Osteocyte (in vitro differentiated cells): ENCODE measurements at regions not wholly inside any gene's neighbourhood (a gene's known extent, or its start where the extent isn't known, plus 50 kb on each side); places are given as distances from the start of the nearest gene placed in this dataset.

Experiments
- DNase-seq: peaks from one replicate; pipeline ENCODE4 v3.0.0; 2021; ENCODE audit warnings: mixed read lengths; ENCODE audit not compliant: unreplicated experiment; ENCODE audit errors: extremely low spot score
- H3K27ac Mint-ChIP-seq: one replicate; pipeline ENCODE4 v1.8.0; 2021; ENCODE audit warnings: mild to moderate bottlenecking, mixed read lengths; ENCODE audit not compliant: unreplicated experiment
- H3K27me3 Mint-ChIP-seq: one replicate; pipeline ENCODE4 v1.8.0; 2021; ENCODE audit warnings: mixed read lengths; ENCODE audit not compliant: unreplicated experiment
- H3K36me3 Mint-ChIP-seq: one replicate; pipeline ENCODE4 v1.8.0; 2021; ENCODE audit warnings: mixed read lengths; ENCODE audit not compliant: unreplicated experiment
- H3K4me1 Mint-ChIP-seq: one replicate; pipeline ENCODE4 v1.8.0; 2021; ENCODE audit warnings: mixed read lengths; ENCODE audit not compliant: unreplicated experiment
- H3K4me3 Mint-ChIP-seq: one replicate; pipeline ENCODE4 v1.8.0; 2021; ENCODE audit warnings: mild to moderate bottlenecking, moderate library complexity, mixed read lengths; ENCODE audit not compliant: unreplicated experiment
- H3K9me3 Mint-ChIP-seq: one replicate; pipeline ENCODE4 v1.8.0; 2021; ENCODE audit warnings: mixed read lengths; ENCODE audit not compliant: unreplicated experiment
- TF ChIP-seq, protein P1 (sequence below): fragments of 200-600 bp; sonication (generic); IDR thresholded peaks from 2 replicates; pipeline ENCODE4 v1.5.0; 2021; ENCODE audit warnings: antibody characterized with exemption, mild to moderate bottlenecking, moderate library complexity

DNA sequence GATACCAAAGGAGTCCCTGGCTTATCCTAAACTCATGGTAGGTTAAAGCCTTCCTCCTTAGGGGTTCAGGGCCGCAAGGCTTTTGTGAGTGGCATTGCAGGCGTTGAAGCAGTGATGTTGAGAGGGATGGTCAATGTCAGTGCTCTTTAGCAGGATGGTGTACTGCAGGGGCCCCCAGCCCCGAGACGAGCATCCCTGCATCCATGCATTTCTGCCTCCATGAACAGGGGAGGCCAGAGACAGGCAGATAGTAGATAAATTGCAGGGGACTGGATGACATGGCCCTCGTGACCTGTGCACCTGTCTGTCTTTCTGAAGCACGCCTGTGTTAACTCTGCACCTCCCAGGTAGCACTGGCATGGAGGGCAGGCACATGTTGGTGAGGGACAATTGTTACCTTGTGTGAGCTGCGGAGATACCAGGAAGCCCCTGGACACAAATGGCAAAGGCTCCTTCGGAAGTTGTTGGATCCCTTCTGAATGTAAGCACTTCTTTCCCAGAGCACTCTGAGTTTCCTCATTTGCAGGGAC, 133.5 kb downstream of the SNRPN start:
- Mint-ChIP-seq H3K9me3 (peaks cover 68% of the 10 kb centered on the region), H3K36me3 (peaks cover 84% of the 10 kb centered on the region), H3K4me1 (no peaks in the 10 kb centered on the region), H3K27ac (no peak overlapping the region), H3K27me3 (no peaks in the 10 kb centered on the region), H3K4me3 (no peak overlapping the region)
- peak; percentile 62 for DNase-seq
- TF ChIP-seq, protein P1, sequence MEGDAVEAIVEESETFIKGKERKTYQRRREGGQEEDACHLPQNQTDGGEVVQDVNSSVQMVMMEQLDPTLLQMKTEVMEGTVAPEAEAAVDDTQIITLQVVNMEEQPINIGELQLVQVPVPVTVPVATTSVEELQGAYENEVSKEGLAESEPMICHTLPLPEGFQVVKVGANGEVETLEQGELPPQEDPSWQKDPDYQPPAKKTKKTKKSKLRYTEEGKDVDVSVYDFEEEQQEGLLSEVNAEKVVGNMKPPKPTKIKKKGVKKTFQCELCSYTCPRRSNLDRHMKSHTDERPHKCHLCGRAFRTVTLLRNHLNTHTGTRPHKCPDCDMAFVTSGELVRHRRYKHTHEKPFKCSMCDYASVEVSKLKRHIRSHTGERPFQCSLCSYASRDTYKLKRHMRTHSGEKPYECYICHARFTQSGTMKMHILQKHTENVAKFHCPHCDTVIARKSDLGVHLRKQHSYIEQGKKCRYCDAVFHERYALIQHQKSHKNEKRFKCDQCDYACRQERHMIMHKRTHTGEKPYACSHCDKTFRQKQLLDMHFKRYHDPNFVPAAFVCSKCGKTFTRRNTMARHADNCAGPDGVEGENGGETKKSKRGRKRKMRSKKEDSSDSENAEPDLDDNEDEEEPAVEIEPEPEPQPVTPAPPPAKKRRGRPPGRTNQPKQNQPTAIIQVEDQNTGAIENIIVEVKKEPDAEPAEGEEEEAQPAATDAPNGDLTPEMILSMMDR, result no peak

DNA sequence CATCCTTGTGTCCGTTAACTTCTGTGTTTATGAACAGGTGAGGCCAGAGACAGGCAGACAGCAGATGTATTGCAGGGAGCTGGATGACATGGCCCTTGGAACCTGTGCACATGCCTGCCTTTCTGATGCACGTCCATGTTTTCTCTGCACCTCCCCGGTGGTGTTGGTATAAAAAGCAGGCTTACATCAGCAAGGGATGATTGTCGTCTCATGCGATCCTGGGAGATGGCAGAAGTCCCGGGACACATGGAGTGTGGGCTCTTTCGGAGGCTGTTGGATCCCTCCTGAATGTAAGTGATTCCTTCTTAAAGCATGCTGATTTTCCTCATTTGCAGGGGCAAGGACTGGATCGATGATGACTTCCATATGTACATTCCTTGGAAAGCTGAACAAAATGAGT, 134.8 kb downstream of the SNRPN start:
- no peaks in the 10 kb centered on the region for H3K27me3 Mint-ChIP-seq
- TF ChIP-seq, protein P1, result no peak
- no peak for DNase-seq
- H3K4me1 Mint-ChIP-seq, result no peaks in the 10 kb centered on the region
- H3K9me3 Mint-ChIP-seq, result peaks cover 60% of the 10 kb centered on the region
- peaks cover 83% of the 10 kb centered on the region for H3K36me3 Mint-ChIP-seq
- H3K4me3 Mint-ChIP-seq, result no peak overlapping the region
- H3K27ac Mint-ChIP-seq, result no peak overlapping the region

DNA sequence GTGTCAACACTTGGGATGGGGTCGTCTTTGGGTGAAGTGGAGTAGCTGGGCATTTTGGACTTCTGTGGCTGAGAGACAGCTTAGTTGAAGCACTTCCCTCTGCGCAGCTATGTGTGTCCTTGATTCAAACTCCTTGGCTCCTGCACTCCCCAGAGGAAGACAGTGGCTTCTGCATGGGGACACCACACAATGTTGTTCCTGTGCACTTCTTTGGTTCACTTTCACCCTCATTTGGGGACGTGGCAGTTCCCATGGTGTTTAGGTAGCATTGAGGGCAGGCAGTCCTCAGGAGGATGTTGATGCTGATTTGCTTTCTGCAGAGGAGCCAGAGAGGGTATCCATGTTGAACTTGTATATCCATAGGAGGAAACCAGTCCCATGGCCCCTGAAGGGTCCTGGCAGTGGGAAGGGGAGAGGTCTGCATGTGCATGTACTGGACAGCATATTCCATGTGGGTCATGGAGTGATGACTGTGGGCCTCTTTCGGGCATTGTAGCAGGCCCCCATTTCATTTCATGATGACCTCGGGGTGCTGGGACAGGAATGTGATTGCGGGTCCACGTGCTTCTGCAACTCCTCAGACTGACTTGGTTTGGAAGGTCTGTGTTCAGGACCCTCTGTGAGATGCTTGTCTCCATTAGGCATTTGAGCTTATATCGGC, 135.4 kb downstream of the SNRPN start:
- Mint-ChIP-seq H3K27ac (no peak overlapping the region), H3K36me3 (peaks cover 83% of the 10 kb centered on the region), H3K9me3 (peaks cover 58% of the 10 kb centered on the region), H3K27me3 (no peaks in the 10 kb centered on the region), H3K4me1 (no peaks in the 10 kb centered on the region), H3K4me3 (no peak overlapping the region)
- peak; percentile 53 for DNase-seq
- TF ChIP-seq, protein P1, result no peak

DNA sequence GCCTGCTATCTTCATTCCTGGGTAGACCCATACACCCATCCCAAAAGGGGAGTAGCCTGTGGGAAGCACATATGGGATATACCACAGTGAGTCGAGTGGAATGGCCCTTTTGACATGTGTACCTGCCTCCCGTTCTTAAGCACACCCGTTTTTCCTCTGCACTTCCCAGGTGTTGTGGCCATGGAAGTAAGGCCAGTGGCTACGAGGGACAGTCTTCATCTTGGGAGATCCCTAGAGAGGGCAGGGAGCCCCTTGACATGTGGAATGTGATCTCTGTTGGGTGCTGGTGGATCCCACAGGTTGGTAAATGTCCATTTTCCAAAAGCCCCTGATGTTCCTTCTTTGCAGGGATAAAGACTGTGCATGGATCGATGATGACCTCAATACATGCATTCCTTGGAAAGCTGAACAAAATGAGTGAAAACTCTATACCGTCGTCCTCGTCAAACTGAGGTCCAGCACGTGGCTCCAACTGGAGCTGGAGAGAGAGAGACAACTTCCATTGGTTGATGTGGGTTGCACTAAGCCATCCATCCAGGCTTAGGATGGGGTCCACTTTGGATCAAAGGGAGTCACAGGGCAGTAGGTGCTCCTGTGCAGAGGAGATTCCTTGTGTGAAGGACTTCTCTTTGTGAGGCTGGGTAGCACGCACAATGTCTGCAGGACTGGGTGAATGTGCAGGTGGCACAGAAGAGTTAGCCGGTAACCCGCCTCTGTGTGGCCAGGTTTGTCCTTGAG, 136.8 kb downstream of the SNRPN start:
- H3K9me3 Mint-ChIP-seq, result peaks cover 58% of the 10 kb centered on the region
- H3K4me3 Mint-ChIP-seq, result no peak overlapping the region
- peak; percentile 53 for DNase-seq
- TF ChIP-seq, protein P1, result no peak
- H3K4me1 Mint-ChIP-seq, result no peaks in the 10 kb centered on the region
- H3K36me3 Mint-ChIP-seq, result peaks cover 79% of the 10 kb centered on the region
- H3K27me3 Mint-ChIP-seq, result no peaks in the 10 kb centered on the region
- H3K27ac Mint-ChIP-seq, result no peak overlapping the region

DNA sequence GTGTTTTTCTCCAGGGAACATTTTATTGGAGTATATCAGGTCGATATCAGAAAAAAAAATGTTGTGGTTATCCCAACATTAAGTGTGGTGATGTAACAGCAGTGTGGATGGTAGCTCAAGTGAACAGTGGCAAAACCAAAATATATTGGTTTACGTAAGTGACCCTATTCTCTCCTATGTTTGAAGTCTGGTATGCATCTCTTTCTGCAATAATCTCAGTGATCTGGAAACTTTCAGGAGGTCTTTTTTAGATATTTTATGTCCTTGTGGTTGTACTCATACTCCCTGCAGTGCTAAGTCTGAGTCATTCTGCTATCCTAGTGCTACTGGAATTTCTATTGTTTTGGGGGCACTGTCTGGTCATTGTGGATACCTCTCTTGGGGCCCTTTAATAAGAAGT, 137.9 kb downstream of the SNRPN start:
- no peaks in the 10 kb centered on the region for H3K4me1 Mint-ChIP-seq
- H3K4me3 Mint-ChIP-seq, result no peak overlapping the region

More for the DNA sequence above, 137.9 kb downstream of the SNRPN start:
- Mint-ChIP-seq H3K27me3 (no peaks in the 10 kb centered on the region), H3K9me3 (peaks cover 57% of the 10 kb centered on the region), H3K36me3 (peaks cover 83% of the 10 kb centered on the region), H3K27ac (no peak overlapping the region)
- no peak for DNase-seq
- TF ChIP-seq, protein P1, result no peak
